Stimulated activated CD4-positive, alpha-beta T cell treated with anti-CD3 and anti-CD28 coated beads, Interleukin-4, amount 100 ng/mL, for 24 hours (primary cell): ENCODE measurements at regions not wholly inside any gene's neighbourhood (a gene's known extent, or its start where the extent isn't known, plus 50 kb on each side); places are given as distances from the start of the nearest gene placed in this dataset.

ENCODE experiments used
- DNase-seq: peaks from one replicate; pipeline ENCODE4 v3.0.0-alpha.2; 2020

DNA sequence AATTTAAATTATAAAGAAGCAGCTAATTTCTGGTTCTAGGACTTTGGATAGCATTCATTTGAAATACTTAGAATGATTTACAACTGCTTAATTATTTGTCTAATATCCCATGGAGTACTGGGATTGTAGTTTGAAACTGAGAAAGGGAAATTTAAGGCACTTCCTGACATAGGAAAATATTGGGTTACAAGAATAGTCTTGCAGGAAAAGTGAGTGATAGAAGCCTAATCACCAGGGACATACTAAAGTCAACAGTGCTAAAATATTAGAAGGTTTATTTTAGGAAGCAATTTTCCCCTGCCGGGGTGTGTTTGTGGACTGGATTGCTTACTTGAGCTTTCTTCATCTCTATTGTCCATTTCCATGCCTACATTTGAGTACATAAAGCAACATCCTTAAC is 661.6 kb downstream of the ADGRL2 start:
- no peak for DNase-seq

DNA sequence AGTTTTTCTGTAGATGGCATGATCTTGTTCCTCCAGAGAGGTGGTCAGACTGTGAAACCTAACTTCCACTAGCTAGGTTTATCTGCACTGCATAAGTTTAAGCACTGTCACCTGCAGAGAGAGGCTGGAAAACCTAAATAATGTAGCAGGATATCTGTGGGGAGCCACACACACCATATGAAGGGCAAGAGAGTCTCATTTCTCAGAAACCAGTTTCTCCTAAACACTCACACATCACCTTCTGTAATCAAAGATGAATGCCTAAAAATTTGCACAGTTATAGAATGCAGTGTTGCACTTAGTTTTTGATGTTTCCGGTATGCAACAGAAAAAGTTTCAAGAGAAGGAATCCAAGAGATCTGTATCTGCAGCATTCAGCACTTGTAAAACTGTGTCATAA is 654.6 kb downstream of the ADGRL2 start:
- DNase-seq, result no peak

DNA sequence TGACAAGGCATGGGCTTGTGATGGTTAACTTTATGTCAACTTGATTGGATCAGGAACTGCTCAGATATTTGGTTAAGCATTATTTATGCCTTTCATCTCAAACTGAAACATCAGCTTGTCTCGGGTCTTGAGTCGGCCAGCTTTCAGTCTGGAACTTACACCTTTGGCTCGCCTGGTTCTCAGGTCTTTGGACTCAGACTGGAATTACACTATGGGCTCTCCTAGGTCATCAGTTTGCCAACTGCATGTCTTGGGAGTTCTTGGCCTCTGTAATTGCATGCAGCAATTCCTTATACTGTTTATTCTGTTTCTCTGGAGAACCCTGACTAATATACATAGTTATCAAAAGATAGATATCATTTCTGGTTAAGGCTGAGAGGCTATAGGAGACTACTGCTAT is 653.7 kb downstream of the ADGRL2 start:
- no peak for DNase-seq

DNA sequence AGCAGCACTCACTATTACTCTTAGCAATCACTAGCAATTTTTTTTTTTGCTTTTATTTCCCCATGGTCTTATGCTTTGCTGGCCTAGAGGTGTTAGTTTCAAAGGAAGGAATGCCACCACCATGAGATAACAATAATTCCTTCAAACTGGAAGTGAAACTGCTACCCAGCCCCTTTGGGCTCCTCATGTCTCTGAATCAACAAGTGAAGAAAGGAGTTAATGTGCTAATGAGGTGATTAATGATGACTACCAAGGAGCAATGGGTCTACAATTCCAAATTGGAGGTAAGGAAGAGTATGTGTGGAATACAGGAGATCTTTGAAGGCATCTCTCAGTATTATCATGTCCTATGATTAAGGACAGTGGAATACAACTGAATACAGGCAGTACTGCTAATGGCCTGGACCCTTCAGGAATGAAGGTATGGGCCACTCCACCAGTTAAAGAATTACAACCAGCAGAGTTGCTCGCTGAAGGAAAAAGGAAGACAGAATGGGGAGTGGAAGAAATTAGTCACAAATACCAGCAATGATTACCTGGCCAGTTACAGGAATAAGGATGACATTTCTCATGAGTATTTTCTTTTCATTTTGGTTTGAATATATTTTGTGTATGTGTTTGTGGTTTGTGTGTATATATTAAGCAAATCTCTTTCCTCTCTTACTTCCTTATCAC is 652.9 kb downstream of the ADGRL2 start:
- DNase-seq, result no peak

DNA sequence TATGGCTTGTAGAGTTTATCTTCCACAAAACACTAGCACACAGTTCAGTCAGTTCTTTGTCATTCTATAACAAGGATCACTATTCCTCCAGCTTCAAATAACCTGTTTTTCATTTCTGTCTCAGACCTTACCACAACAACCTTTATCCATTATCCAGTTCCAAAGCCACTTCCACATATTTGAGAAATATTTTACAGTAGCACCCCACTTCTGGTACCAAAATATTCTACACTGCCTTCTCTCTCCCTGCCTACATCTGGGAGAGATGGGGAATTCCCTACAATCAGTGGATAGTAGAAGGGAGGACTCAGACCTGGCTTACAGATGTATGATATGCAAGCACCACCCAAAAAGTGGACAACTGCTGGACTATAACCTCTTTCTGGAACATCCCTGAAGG is 651.4 kb downstream of the ADGRL2 start:
- no peak for DNase-seq

DNA sequence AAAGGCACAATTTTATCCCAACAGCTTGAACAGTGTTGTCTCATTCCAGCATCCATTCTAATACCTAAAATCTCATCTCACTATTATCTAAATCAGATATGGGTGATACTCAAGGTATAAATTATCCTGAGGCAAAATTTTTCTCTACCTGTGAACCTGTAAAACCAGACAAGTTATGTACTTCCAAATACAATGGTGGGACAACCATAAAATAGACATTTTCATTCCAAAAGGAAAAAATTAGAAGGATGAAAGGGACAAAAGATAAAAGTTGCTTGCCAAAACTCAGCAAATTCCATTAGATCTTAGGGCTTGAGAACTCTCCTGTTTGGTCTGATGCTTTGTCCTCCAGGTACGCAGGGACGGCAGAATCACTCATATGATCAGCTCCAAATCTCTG is 650.5 kb downstream of the ADGRL2 start:
- no peak for DNase-seq

DNA sequence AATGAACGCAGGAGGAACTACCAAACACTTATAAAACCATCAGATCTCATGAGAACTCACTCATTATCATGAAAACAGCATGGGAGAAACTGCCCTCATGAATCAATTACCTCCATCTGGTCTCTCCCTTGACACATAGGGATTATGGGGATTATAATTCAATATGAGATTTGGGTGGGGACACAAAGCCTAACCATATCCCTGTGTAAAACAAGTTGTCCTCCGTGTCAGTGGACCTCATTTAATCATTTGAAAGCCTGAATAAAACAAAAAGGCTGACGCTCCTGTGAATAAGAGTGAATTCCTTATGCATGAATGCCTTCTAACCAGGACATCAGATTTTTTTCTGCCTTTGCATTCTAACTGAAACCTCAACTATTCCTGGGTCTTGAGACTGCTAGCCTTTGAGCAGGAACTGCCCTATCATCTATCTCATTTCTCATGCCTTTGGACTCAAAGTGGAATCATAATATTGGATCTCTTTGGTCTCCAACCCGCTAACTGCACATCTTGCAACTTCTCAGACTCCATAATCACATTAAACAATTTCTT is 648.8 kb downstream of the ADGRL2 start:
- DNase-seq, result no peak

DNA sequence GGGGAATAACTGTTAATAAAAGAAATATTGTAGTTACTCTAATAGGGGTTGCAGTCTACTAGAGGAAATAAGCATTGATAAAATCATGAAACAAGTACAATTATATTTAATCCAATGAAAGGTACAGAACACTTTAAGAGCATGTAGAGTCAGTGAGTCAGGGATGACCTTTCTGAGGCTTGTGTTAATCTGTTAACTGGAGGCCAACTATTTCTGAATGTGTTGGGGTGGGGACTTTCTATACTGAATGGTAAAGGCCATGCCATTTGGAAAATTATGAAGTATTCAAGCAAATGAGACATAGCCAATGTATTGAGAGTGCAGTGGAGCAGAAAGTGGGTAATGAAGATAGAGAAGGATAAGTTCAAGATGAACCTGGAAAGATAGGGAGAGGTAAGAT is 646.2 kb downstream of the ADGRL2 start:
- no peak for DNase-seq

DNA sequence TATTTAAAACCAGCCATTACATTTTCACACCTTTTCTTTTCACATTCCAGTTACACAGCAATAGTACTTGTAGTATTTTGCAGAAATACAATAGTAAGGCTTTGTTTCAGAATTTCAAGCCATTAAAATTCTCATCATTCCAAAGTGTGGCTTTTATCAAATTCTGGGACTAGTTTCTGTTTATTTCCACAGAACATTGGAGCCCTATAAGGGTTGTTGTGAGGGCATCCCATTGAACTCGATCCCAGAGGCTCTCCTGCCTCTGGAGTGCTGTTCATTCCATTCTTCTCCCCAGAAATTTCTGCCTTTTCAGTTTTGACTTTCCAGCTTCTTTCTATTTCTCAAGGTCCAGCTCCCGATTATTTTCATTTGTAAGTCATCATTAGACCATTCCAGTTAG is 645.5 kb downstream of the ADGRL2 start:
- no peak for DNase-seq

DNA sequence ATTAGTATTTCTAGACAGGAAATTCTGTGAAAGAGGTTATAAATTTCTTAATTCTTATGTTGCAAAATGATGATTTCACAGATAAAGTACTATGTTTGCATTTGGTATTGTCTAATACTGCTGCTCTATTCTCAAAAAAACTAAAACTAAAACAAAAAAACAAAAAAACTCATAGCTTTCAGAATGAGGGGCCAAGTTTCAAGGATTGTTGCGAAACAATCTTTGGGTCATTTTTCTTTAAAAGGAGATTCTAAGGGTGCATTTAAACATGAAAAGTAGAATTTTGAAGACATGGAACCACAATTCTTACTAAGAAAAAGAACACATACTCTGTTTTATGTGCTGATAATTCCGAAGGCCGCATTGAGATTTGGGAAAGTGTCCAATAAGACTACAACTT is 645.1 kb downstream of the ADGRL2 start:
- no peak for DNase-seq

DNA sequence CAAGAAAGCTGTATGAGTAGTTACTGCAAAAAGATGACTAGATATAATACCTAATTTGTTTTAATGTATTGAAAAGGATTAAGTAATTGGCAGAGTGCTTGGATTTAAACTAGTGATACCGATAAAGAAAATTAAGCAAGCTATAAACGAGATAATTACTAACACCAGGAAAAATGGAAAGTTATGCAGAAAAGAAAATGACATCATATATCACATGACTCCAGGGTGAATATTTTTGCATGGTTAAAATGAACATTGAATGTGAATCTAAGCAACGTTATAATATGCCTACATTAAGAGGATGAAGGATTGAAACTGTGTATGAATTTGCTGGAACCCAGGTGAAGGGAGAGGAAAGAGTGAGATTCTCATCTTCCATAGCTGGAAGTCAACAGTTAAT is 644.4 kb downstream of the ADGRL2 start:
- DNase-seq, result no peak

DNA sequence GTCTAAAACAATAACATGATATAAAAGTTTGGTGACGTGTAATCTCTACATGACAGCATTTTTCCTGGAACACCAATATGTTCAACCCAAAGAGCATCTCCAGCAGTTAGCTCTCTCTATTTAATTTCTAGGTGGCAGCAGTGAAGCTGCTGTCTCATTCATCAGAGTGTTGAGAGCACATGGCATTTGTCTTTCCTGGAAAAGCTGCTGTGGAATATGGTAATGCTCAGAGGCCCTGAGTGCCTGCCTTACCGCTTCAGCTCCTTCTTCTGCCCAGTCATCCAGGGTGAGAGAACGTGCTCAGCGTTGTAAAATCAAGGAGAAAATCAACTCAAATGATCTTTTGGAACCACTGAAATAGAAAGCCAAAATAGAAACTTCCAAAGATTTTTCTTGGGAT is 640.7 kb downstream of the ADGRL2 start:
- no peak for DNase-seq

DNA sequence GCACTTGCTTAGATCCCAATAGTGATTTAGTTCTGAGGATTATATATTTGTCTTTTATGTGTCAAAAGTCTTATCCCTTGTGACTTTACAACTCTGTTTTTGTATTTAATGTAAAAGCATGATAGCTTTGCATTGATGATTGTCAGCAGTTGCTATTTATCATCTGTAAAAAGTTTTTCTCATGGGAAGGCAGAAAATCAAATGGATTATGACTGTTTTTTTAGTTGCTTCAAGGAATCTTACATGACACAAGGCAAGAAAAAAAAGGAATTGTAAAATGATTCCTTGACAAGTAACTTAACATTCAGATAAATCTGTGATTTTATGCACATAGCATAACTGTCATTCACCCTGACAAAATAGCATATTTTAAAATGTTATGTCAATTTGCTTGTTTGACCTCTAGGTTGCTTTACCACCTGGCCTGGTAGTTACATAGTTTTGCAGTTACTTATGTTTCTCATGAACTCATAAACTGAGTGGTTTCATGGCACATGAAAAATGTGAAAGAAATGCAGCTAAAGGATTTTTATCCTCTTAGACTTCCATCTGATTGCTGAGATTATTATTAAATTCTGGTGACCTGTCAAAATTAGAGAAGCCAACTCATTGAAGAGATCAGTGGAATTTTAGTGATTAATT is 622.6 kb downstream of the ADGRL2 start:
- no peak for DNase-seq

DNA sequence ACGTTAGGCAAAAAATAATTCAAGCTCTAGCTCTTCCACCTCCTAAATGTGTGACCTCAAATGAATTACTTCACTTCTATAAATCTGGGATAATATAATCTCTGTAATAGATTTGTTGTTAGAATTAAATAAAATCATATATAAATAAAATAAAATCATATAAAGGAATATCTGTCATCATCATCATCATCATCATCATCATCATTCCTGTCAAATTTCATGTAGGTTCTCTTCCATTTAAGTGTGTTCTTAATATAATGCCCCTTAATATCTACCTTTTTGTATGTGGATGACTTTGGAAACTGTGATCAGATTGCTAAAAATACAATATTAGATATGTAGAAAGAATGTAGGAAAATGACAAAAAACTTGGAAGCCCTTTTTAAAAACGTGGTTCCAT is 621.0 kb downstream of the ADGRL2 start:
- no peak for DNase-seq

DNA sequence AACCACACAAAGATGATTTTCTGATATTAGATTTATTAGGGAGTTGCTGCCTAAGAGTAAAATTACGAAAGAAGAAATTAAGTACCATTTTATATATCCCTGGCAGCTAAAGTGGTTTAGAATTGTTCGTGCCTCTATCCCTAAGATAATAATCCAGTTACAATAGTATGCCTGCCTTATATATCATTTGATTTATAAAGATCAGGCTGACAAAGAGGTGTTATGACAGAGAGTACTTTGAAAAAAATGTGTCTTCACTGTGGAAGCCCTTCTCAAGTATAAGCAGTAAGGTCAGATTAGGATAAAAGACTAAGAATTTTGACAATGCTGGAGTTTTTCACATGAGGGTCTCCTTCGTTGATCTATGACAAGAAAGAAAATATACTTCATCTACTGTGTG is 619.9 kb downstream of the ADGRL2 start:
- no peak for DNase-seq

DNA sequence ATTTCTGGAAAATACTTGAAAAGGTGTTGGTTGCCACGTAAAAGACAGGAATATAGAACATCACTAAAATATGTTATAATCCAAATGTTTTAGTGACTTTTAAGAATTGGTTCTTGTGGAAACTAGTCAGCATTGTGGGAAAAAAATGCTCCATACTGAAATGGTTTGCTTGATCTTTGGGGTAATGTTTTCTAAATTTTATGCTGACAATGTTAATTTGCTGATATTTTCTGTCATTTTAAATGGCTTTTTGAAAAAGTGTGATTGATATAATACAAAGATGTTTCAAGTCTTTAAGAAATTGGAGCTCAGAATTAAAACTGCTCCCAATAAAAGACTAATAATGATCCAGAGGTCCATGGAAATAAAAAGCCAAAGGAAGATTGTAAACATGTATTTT is 610.9 kb downstream of the ADGRL2 start:
- DNase-seq, result no peak

DNA sequence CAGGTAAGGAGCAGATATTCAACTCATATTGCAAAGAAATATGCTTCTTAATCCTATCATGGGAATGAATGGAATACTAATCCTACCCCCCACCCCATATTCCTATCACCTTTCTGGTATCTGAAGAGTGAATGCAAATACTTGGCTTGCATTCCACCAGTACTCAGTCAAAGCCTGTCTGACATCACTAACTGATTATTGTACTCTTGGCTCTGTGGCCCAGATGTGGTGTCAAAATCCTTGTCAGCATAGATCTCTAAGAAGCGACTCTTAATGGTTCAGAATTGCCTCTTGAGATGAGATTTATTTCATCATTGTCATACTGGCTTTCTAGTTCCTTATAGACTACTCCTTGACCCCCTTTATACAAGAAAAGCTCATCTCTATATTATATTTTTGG is 604.6 kb downstream of the ADGRL2 start:
- DNase-seq, result no peak

DNA sequence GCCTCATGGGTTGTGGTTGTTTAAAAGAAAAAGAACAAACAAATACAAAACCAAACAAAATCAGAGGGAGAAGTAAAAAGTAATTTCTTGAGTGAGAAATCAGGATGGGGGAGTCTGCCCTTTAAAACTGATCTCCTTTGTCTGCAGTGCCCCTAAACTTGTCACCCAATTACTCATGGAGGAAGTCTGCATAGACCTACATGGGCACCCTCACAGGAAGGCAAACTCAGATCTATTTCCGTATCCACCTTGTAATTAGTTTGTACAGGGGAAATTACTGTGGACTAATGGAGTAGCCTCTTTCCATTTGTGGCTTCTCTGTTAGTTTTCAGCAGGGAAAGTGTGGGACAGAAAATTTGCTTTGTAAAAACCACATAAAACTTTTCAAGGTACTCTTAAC is 600.4 kb downstream of the ADGRL2 start:
- no peak for DNase-seq

DNA sequence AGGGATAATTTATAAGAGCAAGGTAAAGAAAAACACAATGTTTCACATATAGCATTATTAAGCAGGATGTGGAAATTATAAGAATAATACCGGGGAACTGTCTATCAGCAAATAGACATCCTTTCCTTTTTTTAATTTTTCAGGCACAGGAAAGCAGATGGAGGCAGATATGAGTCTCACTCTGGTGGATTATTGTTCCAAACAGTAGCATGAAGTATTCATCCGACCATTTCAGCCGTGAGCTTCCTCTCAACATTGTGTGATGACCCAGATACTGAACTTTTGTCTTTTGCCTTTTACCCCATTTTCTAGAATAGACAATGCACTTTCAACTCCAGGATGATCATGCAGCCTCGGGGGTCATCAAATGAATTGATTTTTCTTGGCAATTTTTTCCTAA is 599.8 kb downstream of the ADGRL2 start:
- DNase-seq, result no peak

DNA sequence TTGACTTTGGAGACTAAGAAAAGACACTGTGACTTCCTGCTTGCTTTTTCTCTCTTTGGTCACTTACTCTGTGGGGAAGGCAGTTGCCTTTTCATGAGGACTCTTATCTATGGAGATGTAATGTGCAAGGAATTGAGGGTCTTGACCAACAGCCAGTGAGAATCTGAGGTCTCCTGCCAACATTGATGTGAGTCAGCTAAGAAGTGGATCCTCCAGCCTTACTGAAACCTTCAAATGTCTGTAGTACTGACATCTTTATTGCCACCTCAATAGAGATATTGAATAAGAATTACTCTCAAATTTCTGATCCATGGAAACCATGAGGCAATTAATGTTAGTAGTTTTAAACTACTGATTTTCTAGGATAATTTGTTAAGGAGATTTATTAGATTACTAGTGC is 598.4 kb downstream of the ADGRL2 start:
- no peak for DNase-seq

DNA sequence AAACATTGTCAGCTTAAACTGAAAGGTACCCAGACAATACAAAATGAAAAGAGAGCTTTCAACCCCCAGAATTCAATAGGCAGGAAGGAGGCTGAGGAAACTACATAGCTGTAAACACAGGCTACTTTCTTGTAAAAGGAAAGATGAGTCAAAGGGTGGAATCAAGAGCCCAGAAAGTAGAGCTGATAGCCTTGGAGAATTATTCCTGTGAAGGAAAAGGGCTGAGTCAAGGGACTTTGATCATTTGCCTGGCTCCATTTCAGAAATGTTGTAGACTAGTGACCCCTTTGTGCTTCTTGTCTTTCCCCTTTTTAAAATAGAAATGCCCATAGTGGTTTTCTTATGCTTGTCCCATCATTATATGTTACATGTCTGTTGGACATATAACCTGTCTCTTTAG is 597.6 kb downstream of the ADGRL2 start:
- DNase-seq, result no peak

DNA sequence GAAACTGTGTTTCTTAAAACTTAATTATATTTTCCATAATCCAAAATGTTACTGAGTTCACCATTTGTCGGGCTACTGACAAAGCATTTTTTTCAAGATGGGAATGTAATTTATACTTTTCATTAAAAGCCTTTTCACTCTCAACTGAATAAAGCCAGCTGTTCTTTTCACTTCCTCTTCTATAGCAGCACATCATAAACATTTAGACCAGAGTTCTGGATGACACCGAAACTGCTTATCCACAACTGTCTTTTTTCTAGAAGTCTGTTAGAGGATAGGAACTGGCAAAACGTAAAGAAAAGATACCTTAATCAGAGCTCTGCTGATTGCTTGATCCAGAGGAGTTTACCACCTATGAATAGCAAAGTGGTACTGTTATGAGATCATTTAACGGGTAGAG is 594.7 kb downstream of the ADGRL2 start:
- no peak for DNase-seq

DNA sequence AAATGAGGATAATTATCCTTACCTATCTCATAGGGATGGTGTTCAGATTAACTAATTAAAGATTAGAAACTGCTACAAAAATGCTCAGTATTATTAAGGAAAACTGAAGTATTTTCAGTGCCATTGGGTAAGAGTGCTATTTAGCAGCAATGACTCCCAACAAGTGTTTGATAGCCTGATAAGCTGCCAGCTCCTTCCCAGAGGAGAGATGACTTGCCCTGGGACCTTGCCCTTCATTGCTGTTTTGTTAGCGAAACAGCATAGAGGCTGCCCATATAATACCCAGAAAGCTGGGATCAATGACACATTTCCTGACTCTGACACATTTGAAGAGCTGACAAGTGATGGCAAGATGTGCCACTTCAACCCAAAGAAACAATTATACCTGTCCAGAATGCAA is 592.2 kb downstream of the ADGRL2 start:
- no peak for DNase-seq

DNA sequence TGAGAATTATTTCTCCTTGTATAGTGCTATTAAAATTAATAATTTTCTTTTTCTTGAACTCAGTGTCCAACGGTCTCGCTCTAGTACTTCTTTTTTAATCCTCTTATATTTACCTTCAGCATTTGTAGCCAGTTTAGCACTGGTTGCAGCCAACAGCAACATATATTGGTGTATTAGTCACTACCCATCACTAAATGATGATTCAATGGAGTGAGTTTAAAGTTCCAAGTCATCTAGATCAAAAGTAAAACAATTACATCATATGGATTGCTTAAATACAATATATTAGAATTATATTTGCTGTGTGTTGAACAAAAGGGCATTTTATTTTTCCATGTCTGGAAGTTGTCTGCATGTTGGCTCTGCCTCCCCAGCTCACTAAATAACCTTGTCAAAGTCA is 591.8 kb downstream of the ADGRL2 start:
- DNase-seq, result no peak

DNA sequence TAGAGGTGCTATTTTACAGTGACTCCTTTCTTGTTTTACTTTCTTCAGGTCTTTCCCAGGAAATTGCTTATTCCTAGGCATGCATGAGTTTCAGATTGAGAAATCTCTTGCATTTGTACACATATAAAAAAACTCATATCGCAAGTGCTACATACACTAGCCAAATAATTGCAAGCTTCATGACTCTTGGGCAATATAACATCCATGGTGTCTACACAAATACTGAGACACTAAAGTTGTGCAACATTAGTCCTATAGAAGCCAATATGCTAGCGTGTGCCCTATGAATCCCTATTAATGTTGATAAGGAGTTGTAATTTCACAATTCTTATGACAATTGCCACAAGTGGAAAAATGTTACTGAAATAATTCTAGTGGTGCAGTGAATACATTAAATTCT is 591.0 kb downstream of the ADGRL2 start:
- no peak for DNase-seq
